Activated CD4-positive, alpha-beta memory T cell treated with anti-CD3 and anti-CD28 coated beads for 36 hours (primary cell): ENCODE measurements at regions not wholly inside any gene's neighbourhood (a gene's known extent, or its start where the extent isn't known, plus 50 kb on each side); places are given as distances from the start of the nearest gene placed in this dataset.

Experiments
- CTCF ChIA-PET: fragments of 350-600 bp; sonication (Branson Sonifier 250); formaldehyde crosslinking; loops from one replicate; lab custom pipeline; 2021; ENCODE audit warnings: antibody characterized with exemption, inconsistent platforms; lab: Charles Lee
- POLR2A ChIA-PET: fragments of 350-600 bp; sonication (Branson Sonifier 250); formaldehyde crosslinking; loops from one replicate; lab custom pipeline; 2021; ENCODE audit warnings: antibody characterized with exemption; lab: Charles Lee
- DNase-seq: peaks from one replicate; pipeline ENCODE4 v3.0.0-alpha.2; 2020
- H3K27ac Mint-ChIP-seq: one replicate; pipeline ENCODE4 v1.8.0; 2021; ENCODE audit warnings: mixed read lengths
- H3K27me3 Mint-ChIP-seq: one replicate; pipeline ENCODE4 v1.8.0; 2021; ENCODE audit warnings: mixed read lengths
- H3K36me3 Mint-ChIP-seq: one replicate; pipeline ENCODE4 v1.8.0; 2021; ENCODE audit warnings: mixed read lengths
- H3K4me1 Mint-ChIP-seq: one replicate; pipeline ENCODE4 v1.8.0; 2021; ENCODE audit warnings: low read depth, mixed read lengths
- H3K4me3 Mint-ChIP-seq: one replicate; pipeline ENCODE4 v1.8.0; 2021; ENCODE audit warnings: mild to moderate bottlenecking, mixed read lengths
- H3K9me3 Mint-ChIP-seq: one replicate; pipeline ENCODE4 v1.8.0; 2021; ENCODE audit warnings: mixed read lengths
- intact Hi-C: fragments of 100-400 bp; cut with micrococcal nuclease; formaldehyde crosslinking; loops from one replicate; pipeline ENCODE4 v1.15.1; 2023

- POLR2A ChIA-PET, result no interaction called here
- Mint-ChIP-seq H3K27ac (no peak overlapping the region), H3K4me1 (no peaks in the 10 kb centered on the region), H3K36me3 (no peaks in the 10 kb centered on the region), H3K4me3 (no peak overlapping the region), H3K9me3 (no peaks in the 10 kb centered on the region), H3K27me3 (no peaks in the 10 kb centered on the region)
- no peak for DNase-seq
- CTCF ChIA-PET, result no interaction called here
- intact Hi-C loops, result no loop called here
Measured at GRCh38 chr14:39863441-39863840, 431.2 kb upstream of the FBXO33 start.

GRCh38 chr14:39861696-39862095 is 429.5 kb upstream of the FBXO33 start:
- Mint-ChIP-seq H3K4me1 (no peaks in the 10 kb centered on the region), H3K9me3 (no peaks in the 10 kb centered on the region), H3K27me3 (no peaks in the 10 kb centered on the region), H3K4me3 (no peak overlapping the region), H3K36me3 (no peaks in the 10 kb centered on the region), H3K27ac (no peak overlapping the region)
- intact Hi-C loops, result no loop called here
- DNase-seq, result no peak
- POLR2A ChIA-PET, result no interaction called here
- CTCF ChIA-PET, result no interaction called here

GRCh38 chr14:39861229-39861600 is 429.0 kb upstream of the FBXO33 start:
- H3K36me3 Mint-ChIP-seq, result no peaks in the 10 kb centered on the region
- no peak overlapping the region for H3K4me3 Mint-ChIP-seq
- H3K27me3 Mint-ChIP-seq, result no peaks in the 10 kb centered on the region
- ChIA-PET POLR2A (no interaction called here), CTCF (no interaction called here)
- H3K4me1 Mint-ChIP-seq, result no peaks in the 10 kb centered on the region
- H3K9me3 Mint-ChIP-seq, result no peaks in the 10 kb centered on the region
- no peak overlapping the region for H3K27ac Mint-ChIP-seq
- intact Hi-C loops, result no loop called here
- no peak for DNase-seq

GRCh38 chr14:39860596-39861228 is 428.5 kb upstream of the FBXO33 start:
- intact Hi-C loops, result no loop called here
- Mint-ChIP-seq H3K27ac (no peak overlapping the region), H3K9me3 (no peaks in the 10 kb centered on the region), H3K4me3 (no peak overlapping the region), H3K27me3 (no peaks in the 10 kb centered on the region), H3K4me1 (no peaks in the 10 kb centered on the region), H3K36me3 (no peaks in the 10 kb centered on the region)
- CTCF ChIA-PET, result no interaction called here
- POLR2A ChIA-PET, result no interaction called here
- no peak for DNase-seq

GRCh38 chr14:39859314-39859713 is 427.1 kb upstream of the FBXO33 start:
- DNase-seq, result no peak
- Mint-ChIP-seq H3K4me3 (no peak overlapping the region), H3K9me3 (no peaks in the 10 kb centered on the region), H3K36me3 (no peaks in the 10 kb centered on the region), H3K4me1 (no peaks in the 10 kb centered on the region), H3K27ac (no peak overlapping the region), H3K27me3 (no peaks in the 10 kb centered on the region)
- POLR2A ChIA-PET, result no interaction called here
- intact Hi-C loops, result no loop called here
- CTCF ChIA-PET, result no interaction called here

- intact Hi-C loops, result no loop called here
- H3K27me3 Mint-ChIP-seq, result no peaks in the 10 kb centered on the region
- POLR2A ChIA-PET, result no interaction called here
- no peaks in the 10 kb centered on the region for H3K36me3 Mint-ChIP-seq
- CTCF ChIA-PET, result no interaction called here
- no peaks in the 10 kb centered on the region for H3K4me1 Mint-ChIP-seq
- H3K9me3 Mint-ChIP-seq, result no peaks in the 10 kb centered on the region
- no peak overlapping the region for H3K27ac Mint-ChIP-seq
- H3K4me3 Mint-ChIP-seq, result no peak overlapping the region
- no peak for DNase-seq
Measured at GRCh38 chr14:39857376-39858055, 425.3 kb upstream of the FBXO33 start.

GRCh38 chr14:39853441-39853840 is 421.2 kb upstream of the FBXO33 start:
- Mint-ChIP-seq H3K4me1 (no peaks in the 10 kb centered on the region), H3K36me3 (no peaks in the 10 kb centered on the region), H3K9me3 (no peaks in the 10 kb centered on the region), H3K4me3 (no peak overlapping the region), H3K27me3 (no peaks in the 10 kb centered on the region), H3K27ac (no peak overlapping the region)
- POLR2A ChIA-PET, result no interaction called here
- CTCF ChIA-PET, result no interaction called here
- DNase-seq, result no peak
- intact Hi-C loops, result no loop called here

GRCh38 chr14:39851202-39851601 is 419.0 kb upstream of the FBXO33 start:
- no peaks in the 10 kb centered on the region for H3K4me1 Mint-ChIP-seq

GRCh38 chr14:39847852-39848251 is 415.6 kb upstream of the FBXO33 start:
- Mint-ChIP-seq H3K36me3 (no peaks in the 10 kb centered on the region), H3K9me3 (peaks cover 2% of the 10 kb centered on the region), H3K4me1 (no peaks in the 10 kb centered on the region), H3K4me3 (no peak overlapping the region), H3K27me3 (no peaks in the 10 kb centered on the region), H3K27ac (no peak overlapping the region)
- CTCF ChIA-PET, result no interaction called here
- POLR2A ChIA-PET, result no interaction called here
- DNase-seq, result no peak
- intact Hi-C loops, result no loop called here

More at GRCh38 chr14:39851202-39851601, 419.0 kb upstream of the FBXO33 start:
- Mint-ChIP-seq H3K36me3 (no peaks in the 10 kb centered on the region), H3K27ac (no peak overlapping the region), H3K4me3 (no peak overlapping the region), H3K9me3 (peaks cover 2% of the 10 kb centered on the region), H3K27me3 (no peaks in the 10 kb centered on the region)
- intact Hi-C loops, result no loop called here
- DNase-seq, result no peak
- ChIA-PET CTCF (no interaction called here), POLR2A (no interaction called here)

- Mint-ChIP-seq H3K9me3 (peaks cover 2% of the 10 kb centered on the region), H3K36me3 (no peaks in the 10 kb centered on the region), H3K27ac (no peak overlapping the region), H3K27me3 (no peaks in the 10 kb centered on the region), H3K4me1 (no peaks in the 10 kb centered on the region), H3K4me3 (no peak overlapping the region)
- CTCF ChIA-PET, result no interaction called here
- POLR2A ChIA-PET, result no interaction called here
- DNase-seq, result no peak
- intact Hi-C loops, result no loop called here
Measured at GRCh38 chr14:39847194-39847593, 415.0 kb upstream of the FBXO33 start.

GRCh38 chr14:39843881-39844280 is 411.6 kb upstream of the FBXO33 start:
- Mint-ChIP-seq H3K4me1 (no peaks in the 10 kb centered on the region), H3K9me3 (peaks cover 6% of the 10 kb centered on the region), H3K4me3 (no peak overlapping the region), H3K27ac (no peak overlapping the region), H3K36me3 (no peaks in the 10 kb centered on the region), H3K27me3 (no peaks in the 10 kb centered on the region)
- DNase-seq, result no peak
- ChIA-PET CTCF (no interaction called here), POLR2A (no interaction called here)
- intact Hi-C loops, result no loop called here

- Mint-ChIP-seq H3K9me3 (peaks cover 4% of the 10 kb centered on the region), H3K4me1 (no peaks in the 10 kb centered on the region), H3K4me3 (no peak overlapping the region), H3K36me3 (no peaks in the 10 kb centered on the region), H3K27me3 (no peaks in the 10 kb centered on the region), H3K27ac (no peak overlapping the region)
- intact Hi-C loops, result no loop called here
- no peak for DNase-seq
- ChIA-PET CTCF (interaction anchor here (1.1 kb wide), 1 partner anchor 9 kb away, joined by 3 read pairs; no protein-coding TSS in a partner anchor), POLR2A (no interaction called here)
Measured at GRCh38 chr14:39841088-39841487, 408.9 kb upstream of the FBXO33 start.
